IMR-90 (cell line): ENCODE measurements at regions not wholly inside any gene's neighbourhood (a gene's known extent, or its start where the extent isn't known, plus 50 kb on each side); places are given as distances from the start of the nearest gene placed in this dataset.

ENCODE experiments used
- ATAC-seq: fragments of 200-7000 bp; cut with Tn5 transposase; 2 replicates; pipeline ENCODE4 v1.9.1; 2020; ENCODE audit warnings: low read depth, mild to moderate bottlenecking, moderate library complexity
- BruUV-seq: library from RNA; stranded (reverse); fragments of 400-500 nt; replicated peaks from 2 replicates; lab custom pipeline; 2021; lab: Mats Ljungman, UMichigan
- CTCF ChIA-PET: fragments of 300-600 bp; formaldehyde crosslinking; extraction: SDS; loops from one replicate; lab custom pipeline; 2021; ENCODE audit warnings: antibody characterized with exemption; lab: Yijun Ruan, JAX
- POLR2A ChIA-PET: fragments of 300-600 bp; sonication (Branson Sonifier 250); formaldehyde crosslinking; loops from one replicate; lab custom pipeline; 2022; ENCODE audit warnings: antibody characterized with exemption; ENCODE audit not compliant: unreplicated experiment; lab: Charles Lee
- DNase-seq: peaks from one replicate; pipeline ENCODE4 v3.0.0; 2013
- H2AFZ ChIP-seq: replicated peaks from 2 replicates; pipeline ENCODE3; 2013; ENCODE audit warnings: low read length, mild to moderate bottlenecking; ENCODE audit not compliant: poor library complexity
- H2AK5ac ChIP-seq: 2 replicates; pipeline ENCODE4 v1.6.1; 2013; ENCODE audit warnings: low read depth, low read length, inconsistent platforms
- H2AK9ac ChIP-seq: replicated peaks from 2 replicates; pipeline ENCODE3; 2013; ENCODE audit warnings: mild to moderate bottlenecking, low read depth, low read length, moderate library complexity; ENCODE audit not compliant: poor library complexity
- H2BK120ac ChIP-seq: 2 replicates; pipeline ENCODE4 v1.6.1; 2013; ENCODE audit warnings: low read depth, low read length, inconsistent platforms
- H2BK15ac ChIP-seq: 3 replicates; pipeline ENCODE4 v1.6.1; 2013; ENCODE audit warnings: low read depth, low read length, inconsistent platforms
- H2BK20ac ChIP-seq: 2 replicates; pipeline ENCODE4 v1.6.1; 2013; ENCODE audit warnings: low read depth, mild to moderate bottlenecking, inconsistent platforms, low read length, moderate library complexity
- H2BK5ac ChIP-seq: 2 replicates; pipeline ENCODE4 v1.6.1; 2013; ENCODE audit warnings: mild to moderate bottlenecking, low read depth, low read length, inconsistent platforms; ENCODE audit not compliant: poor library complexity, severe bottlenecking
- H3K14ac ChIP-seq: replicated peaks from 2 replicates; pipeline ENCODE4 v1.6.1; 2013; ENCODE audit warnings: low read depth, low read length, inconsistent platforms
- H3K18ac ChIP-seq: 2 replicates; pipeline ENCODE4 v1.6.1; 2013; ENCODE audit warnings: low read depth, low read length, control low read depth
- H3K23ac ChIP-seq: 2 replicates; pipeline ENCODE4 v1.6.1; 2013; ENCODE audit warnings: low read depth, low read length, inconsistent platforms
- H3K27ac ChIP-seq: 2 replicates; pipeline ENCODE4 v1.5.1; 2013; ENCODE audit warnings: mild to moderate bottlenecking, control low read depth, low read length; ENCODE audit not compliant: insufficient read depth
- H3K27me3 ChIP-seq: 2 replicates; pipeline ENCODE4 v1.6.1; 2013; ENCODE audit warnings: low read length; ENCODE audit not compliant: control insufficient read depth, insufficient read depth
- H3K36me3 ChIP-seq: 2 replicates; pipeline ENCODE4 v1.6.1; 2013; ENCODE audit warnings: low read length, mixed read lengths; ENCODE audit not compliant: control insufficient read depth, insufficient read depth
- H3K4ac ChIP-seq: 2 replicates; pipeline ENCODE4 v1.6.1; 2013; ENCODE audit warnings: low read depth, low read length, inconsistent platforms
- H3K4me1 ChIP-seq: 2 replicates; pipeline ENCODE4 v1.6.1; 2013; ENCODE audit warnings: low read length, mixed read lengths; ENCODE audit not compliant: control insufficient read depth, insufficient read depth
- H3K4me2 ChIP-seq: 2 replicates; pipeline ENCODE4 v1.6.1; 2013; ENCODE audit warnings: low read depth, mild to moderate bottlenecking, control low read depth, low read length, moderate library complexity
- H3K4me3 ChIP-seq: 2 replicates; pipeline ENCODE4 v1.5.1; 2013; ENCODE audit warnings: low read depth, mild to moderate bottlenecking, control low read depth, low read length, moderate library complexity; ENCODE audit not compliant: insufficient read depth
- H3K56ac ChIP-seq: 2 replicates; pipeline ENCODE4 v1.6.1; 2013; ENCODE audit warnings: low read length, inconsistent platforms; ENCODE audit not compliant: insufficient read depth; ENCODE audit errors: extremely low read depth
- H3K79me1 ChIP-seq, 2 experiments: 2 replicates each; pipeline ENCODE4 v1.6.1; 2013; ENCODE audit warnings: low read length in 2 of 2, inconsistent platforms in 1 of 2, low read depth in 1 of 2
- H3K9ac ChIP-seq: 2 replicates; pipeline ENCODE4 v1.6.1; 2013; ENCODE audit warnings: low read depth, low read length, control low read depth
- H3K9me1 ChIP-seq: 2 replicates; pipeline ENCODE4 v1.6.1; 2013; ENCODE audit warnings: low read length, inconsistent platforms; ENCODE audit not compliant: insufficient read depth
- H3K9me3 ChIP-seq: 2 replicates; pipeline ENCODE4 v1.6.1; 2013; ENCODE audit warnings: low read length; ENCODE audit not compliant: control insufficient read depth, insufficient read depth
- H4K20me1 ChIP-seq: 2 replicates; pipeline ENCODE4 v1.6.1; 2013; ENCODE audit warnings: low read length, inconsistent platforms; ENCODE audit not compliant: insufficient read depth
- H4K5ac ChIP-seq: 2 replicates; pipeline ENCODE4 v1.6.1; 2013; ENCODE audit warnings: mild to moderate bottlenecking, low read depth, low read length, control low read depth
- H4K8ac ChIP-seq, 2 experiments: 2 replicates each; pipeline ENCODE4 v1.6.1; 2013; ENCODE audit warnings: low read depth in 2 of 2, low read length in 2 of 2, control low read depth in 1 of 2, inconsistent platforms in 1 of 2
- H4K91ac ChIP-seq: 2 replicates; pipeline ENCODE4 v1.6.1; 2013; ENCODE audit warnings: low read depth, low read length, inconsistent platforms; ENCODE audit not compliant: insufficient read depth
- BHLHE40 ChIP-seq: fragments of 150-350 bp; IDR thresholded peaks from 2 replicates; pipeline ENCODE4 v1.6.1; 2016; ENCODE audit warnings: mild to moderate bottlenecking, low read depth, low read length
- MAFK ChIP-seq: IDR thresholded peaks from 2 replicates; pipeline ENCODE4 v1.6.1; 2012; ENCODE audit warnings: low read depth, low read length, improper control_type of control experiment
- MAZ ChIP-seq: IDR thresholded peaks from 2 replicates; pipeline ENCODE4 v1.6.1; 2012; ENCODE audit warnings: low read depth, mild to moderate bottlenecking, low read length, improper control_type of control experiment, moderate library complexity, borderline replicate concordance
- POLR2A ChIP-seq: IDR thresholded peaks from 2 replicates; pipeline ENCODE4 v1.6.1; 2012; ENCODE audit warnings: mild to moderate bottlenecking, low read depth, low read length
- RCOR1 ChIP-seq: IDR thresholded peaks from 2 replicates; pipeline ENCODE4 v1.6.1; 2012; ENCODE audit warnings: mild to moderate bottlenecking, low read length, improper control_type of control experiment; ENCODE audit not compliant: insufficient replicate concordance
- WGBS, 2 experiments: methylation state at CpG; one replicate each; pipeline versions ENCODE4 v1.1.5 to v1.1.7; 2013; ENCODE audit warnings: missing lambda C conversion rate in 2 of 2; ENCODE audit not compliant: insufficient read length in 1 of 2; ENCODE audit errors: extremely low coverage in 2 of 2; 5-methylcytosine and 5-hydroxymethylcytosine counted together
- dilution Hi-C: fragments of 300-500 bp; cut with HindIII; formaldehyde crosslinking; loops from one replicate; pipeline ENCODE4 v1.14.3; 2018; ENCODE audit warnings: low sequenced_read_pairs; ENCODE audit not compliant: unreplicated experiment
- in situ Hi-C: fragments of 300-500 bp; cut with MboI; formaldehyde crosslinking; loops from 3 replicates; pipeline ENCODE4 v1.14.3; 2019; ENCODE audit warnings: low sequenced_read_pairs, inconsistent platforms, mixed read lengths
- intact Hi-C: fragments of 100-400 bp; cut with micrococcal nuclease; formaldehyde crosslinking; loops from 2 replicates; pipeline ENCODE4 v1.10.0; 2022
- TF ChIP-seq, protein P1 (sequence below): fragments of 150-350 bp; IDR thresholded peaks from 2 replicates; pipeline ENCODE4 v1.6.1; 2016; ENCODE audit warnings: low read depth, mild to moderate bottlenecking, low read length, moderate library complexity, borderline replicate concordance

DNA sequence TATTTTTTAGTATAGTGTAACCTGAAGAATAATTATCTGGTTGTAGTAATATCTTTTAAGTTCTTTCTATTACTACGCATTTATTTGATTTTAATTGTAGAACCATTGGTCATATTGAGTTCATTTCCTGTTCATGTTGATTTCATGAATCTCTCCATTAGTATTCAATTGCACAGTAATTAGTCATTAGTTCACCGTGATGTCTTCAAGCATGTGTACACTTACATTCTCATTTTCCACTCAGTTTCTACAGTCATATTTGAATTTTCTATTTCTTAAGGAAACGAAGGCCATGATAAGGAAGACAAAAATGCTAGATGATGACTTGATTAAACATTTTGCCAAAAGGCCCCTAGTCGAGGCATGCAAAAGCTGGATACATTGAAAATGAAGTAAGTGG, 333.7 kb upstream of the FANCL start:
- no peak overlapping the region for H2BK20ac ChIP-seq
- CTCF ChIA-PET, result interaction anchor here (0.6 kb wide), 1 partner anchor 10 kb away, joined by 3 read pairs; no protein-coding TSS in a partner anchor
- H3K9ac ChIP-seq, result no peak overlapping the region
- no peak overlapping the region for H3K4ac ChIP-seq
- H4K5ac ChIP-seq, result no peak overlapping the region
- no peak for ATAC-seq
- BruUV-seq, result no TSS peak
- dilution Hi-C loops, result no loop called here
- no peak overlapping the region for H4K91ac ChIP-seq
- H3K18ac ChIP-seq, result no peak overlapping the region
- H2AK9ac ChIP-seq, result no peak overlapping the region
- no peaks in the 10 kb centered on the region for H4K20me1 ChIP-seq
- POLR2A ChIA-PET, result no interaction called here
- H3K79me1 ChIP-seq, result no peaks in the 10 kb centered on the region
- no peak overlapping the region for H2AK5ac ChIP-seq
- no peaks in the 10 kb centered on the region for H3K9me1 ChIP-seq
- H2BK5ac ChIP-seq, result no peak overlapping the region
- H3K27ac ChIP-seq, result no peak overlapping the region
- H2BK15ac ChIP-seq, result no peak overlapping the region
- no peaks in the 10 kb centered on the region for H3K36me3 ChIP-seq
- H2BK120ac ChIP-seq, result no peak overlapping the region
- H3K14ac ChIP-seq, result no peak overlapping the region
- intact Hi-C loops, result loop anchor here (10.0 kb wide), 2 partner anchors 670 to 1980 kb away; partner anchors contain the start of gene BCL11A
- H4K8ac ChIP-seq, result no peak overlapping the region
- no peak overlapping the region for H3K4me3 ChIP-seq
- no peak overlapping the region for H3K23ac ChIP-seq
- in situ Hi-C loops, result no loop called here
- WGBS, 2 experiments, result no CpG with 5 or more reads among the region's 4 CpGs
- no peak for DNase-seq
- H3K4me2 ChIP-seq, result no peak overlapping the region
- H3K56ac ChIP-seq, result no peak overlapping the region
- no peaks in the 10 kb centered on the region for H3K27me3 ChIP-seq
- TF ChIP-seq BHLHE40, result no peak
- TF ChIP-seq MAZ, result no peak
- TF ChIP-seq, protein P1, sequence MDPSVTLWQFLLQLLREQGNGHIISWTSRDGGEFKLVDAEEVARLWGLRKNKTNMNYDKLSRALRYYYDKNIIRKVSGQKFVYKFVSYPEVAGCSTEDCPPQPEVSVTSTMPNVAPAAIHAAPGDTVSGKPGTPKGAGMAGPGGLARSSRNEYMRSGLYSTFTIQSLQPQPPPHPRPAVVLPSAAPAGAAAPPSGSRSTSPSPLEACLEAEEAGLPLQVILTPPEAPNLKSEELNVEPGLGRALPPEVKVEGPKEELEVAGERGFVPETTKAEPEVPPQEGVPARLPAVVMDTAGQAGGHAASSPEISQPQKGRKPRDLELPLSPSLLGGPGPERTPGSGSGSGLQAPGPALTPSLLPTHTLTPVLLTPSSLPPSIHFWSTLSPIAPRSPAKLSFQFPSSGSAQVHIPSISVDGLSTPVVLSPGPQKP, result no peak
- TF ChIP-seq RCOR1, result no peak
- TF ChIP-seq MAFK, result no peak
- TF ChIP-seq POLR2A, result no peak
- no peak overlapping the region for H2AFZ ChIP-seq
- H3K9me3 ChIP-seq, result no peaks in the 10 kb centered on the region
- no peaks in the 10 kb centered on the region for H3K4me1 ChIP-seq
